PFSK-1 (cell line): ENCODE measurements at regions not wholly inside any gene's neighbourhood (a gene's known extent, or its start where the extent isn't known, plus 50 kb on each side); places are given as distances from the start of the nearest gene placed in this dataset.

Experiments used
- FOXP2 ChIP-seq: optimal IDR thresholded peaks from 2 replicates; pipeline ENCODE3; 2011; ENCODE audit warnings: borderline replicate concordance, control low read depth, inconsistent platforms; ENCODE audit not compliant: insufficient read depth; ENCODE audit errors: extremely low read length, extremely low read depth
- POLR2AphosphoS5 ChIP-seq: IDR thresholded peaks from 2 replicates; pipeline ENCODE4 v1.6.1; 2012; ENCODE audit warnings: low read depth, mild to moderate bottlenecking, control low read depth, low read length, moderate library complexity
- REST ChIP-seq, 2 experiments: IDR thresholded peaks; 2 replicates each; pipeline versions ENCODE4 v1.6.1 to v1.8.0; 2011 to 2012; ENCODE audit warnings: low read depth in 2 of 2, low read length in 2 of 2, control low read depth in 1 of 2, inconsistent platforms in 1 of 2, mild to moderate bottlenecking in 1 of 2, moderate library complexity in 1 of 2; ENCODE audit not compliant: insufficient read depth in 1 of 2
- SIN3A ChIP-seq: IDR thresholded peaks from 2 replicates; pipeline ENCODE4 v1.6.1; 2012; ENCODE audit warnings: mild to moderate bottlenecking, low read length, moderate library complexity, borderline replicate concordance; ENCODE audit not compliant: insufficient read depth
- TAF1 ChIP-seq: IDR thresholded peaks from 2 replicates; pipeline ENCODE4 v1.6.1; 2012; ENCODE audit warnings: low read length, control low read depth, borderline replicate concordance; ENCODE audit not compliant: insufficient read depth

GRCh38 chr15:29624271-29624670, 198.0 kb downstream of the TJP1 start:
- TF ChIP-seq SIN3A (no peak), TAF1 (no peak), REST (IDR thresholded peaks at IDR 0.05; ENCODE audit: insufficient read depth in 1 of 2, low read depth in 2 of 2, low read length in 2 of 2) (no peak), POLR2AphosphoS5 (no peak), FOXP2 (no peak)
